B cell (primary cell): ENCODE measurements at regions not wholly inside any gene's neighbourhood (a gene's known extent, or its start where the extent isn't known, plus 50 kb on each side); places are given as distances from the start of the nearest gene placed in this dataset.

Experiments
- ATAC-seq: fragments of 200-7000 bp; cut with Tn5 transposase; one replicate; pipeline ENCODE4 v1.10.0; 2021; ENCODE audit warnings: low read depth, mild to moderate bottlenecking, moderate number of reproducible peaks, moderate library complexity
- CTCF ChIA-PET: fragments of 350-600 bp; sonication (Branson Sonifier 250); formaldehyde crosslinking; loops from one replicate; lab custom pipeline; 2021; ENCODE audit warnings: antibody characterized with exemption, inconsistent platforms; lab: Charles Lee
- POLR2A ChIA-PET: fragments of 350-600 bp; sonication (Branson Sonifier 250); formaldehyde crosslinking; loops from one replicate; lab custom pipeline; 2021; ENCODE audit warnings: antibody characterized with exemption; lab: Charles Lee
- DNase-seq: peaks from one replicate; pipeline ENCODE4 v3.0.0; 2013
- H2AFZ ChIP-seq: 2 replicates; pipeline ENCODE4 v1.6.1; 2012; ENCODE audit warnings: mild to moderate bottlenecking, low read depth, low read length; ENCODE audit not compliant: insufficient read depth, poor library complexity, severe bottlenecking
- H3K27ac ChIP-seq, 2 donors: 1 replicate in 1 of 2; 2 replicates in 1 of 2; pipeline ENCODE4 v1.5.1; 2012 to 2013; ENCODE audit warnings: low read length in 2 of 2, mild to moderate bottlenecking in 2 of 2, moderate library complexity in 1 of 2
- H3K27me3 ChIP-seq, 4 experiments: fragments of 200-600 bp in 1 of 4; sonication (generic) in 1 of 4; replicated peaks in 1 of 4; 1 replicate in 2 of 4; 2 replicates in 2 of 4; pipeline versions ENCODE4 v1.6.1 to v1.7.0; 2013 to 2016; ENCODE audit warnings: low read length in 3 of 4, mild to moderate bottlenecking in 2 of 4, mixed read lengths in 1 of 4, moderate library complexity in 1 of 4; ENCODE audit not compliant: insufficient read depth in 4 of 4, control insufficient read depth in 3 of 4; ENCODE audit errors: control extremely low read depth in 1 of 4
- H3K36me3 ChIP-seq, 2 experiments: replicated peaks in 1 of 2; 1 replicate in 1 of 2; 2 replicates in 1 of 2; pipeline versions ENCODE4 v1.6.1 to v1.7.1; 2013; ENCODE audit warnings: low read length in 1 of 2; ENCODE audit not compliant: insufficient read depth in 2 of 2, control insufficient read depth in 1 of 2; ENCODE audit errors: control extremely low read depth in 1 of 2, extremely low read depth in 1 of 2
- H3K4me1 ChIP-seq, 2 donors: fragments of 200-600 bp in 1 of 2; sonication (generic) in 1 of 2; 1 replicate in 1 of 2; 2 replicates in 1 of 2; pipeline versions ENCODE4 v1.5.1 to v1.6.1; 2013 to 2017; ENCODE audit warnings: low read length in 2 of 2; ENCODE audit not compliant: control insufficient read depth in 2 of 2, insufficient read depth in 2 of 2
- H3K4me2 ChIP-seq: replicated peaks from 2 replicates; pipeline ENCODE3; 2012; ENCODE audit warnings: mild to moderate bottlenecking, low read depth, low read length; ENCODE audit not compliant: poor library complexity, severe bottlenecking
- H3K4me3 ChIP-seq, 5 experiments: fragments of 200-600 bp in 1 of 5; sonication (generic) in 1 of 5; 1 replicate in 3 of 5; 2 replicates in 2 of 5; pipeline versions ENCODE4 v1.5.1 to v1.7.0; 2011 to 2016; ENCODE audit warnings: low read length in 4 of 5, mild to moderate bottlenecking in 4 of 5, low read depth in 2 of 5, control low read depth in 1 of 5, moderate library complexity in 1 of 5; ENCODE audit not compliant: insufficient read depth in 1 of 5; ENCODE audit errors: control extremely low read depth in 1 of 5, extremely low read depth in 1 of 5
- H3K79me2 ChIP-seq: fragments of 200-600 bp; sonication (generic); one replicate; pipeline ENCODE4 v1.6.0; 2016; ENCODE audit warnings: low read length; ENCODE audit not compliant: control insufficient read depth, insufficient read depth
- H3K9ac ChIP-seq: fragments of 200-600 bp; sonication (generic); 2 replicates; pipeline ENCODE4 v1.6.1; 2017; ENCODE audit warnings: mild to moderate bottlenecking, low read length, moderate library complexity
- H3K9me3 ChIP-seq, 3 donors: one replicate each; pipeline versions ENCODE4 v1.6.1 to v1.7.1; 2013; ENCODE audit warnings: low read length in 2 of 3; ENCODE audit not compliant: control insufficient read depth in 2 of 3, insufficient read depth in 1 of 3; ENCODE audit errors: control extremely low read depth in 1 of 3
- H4K20me1 ChIP-seq: 2 replicates; pipeline ENCODE4 v1.6.0; 2012; ENCODE audit warnings: mild to moderate bottlenecking, low read length; ENCODE audit not compliant: insufficient read depth, control insufficient read depth, poor library complexity, severe bottlenecking
- H3K27ac Mint-ChIP-seq: one replicate; pipeline ENCODE4 v1.8.0; 2021; ENCODE audit warnings: mixed read lengths
- H3K27me3 Mint-ChIP-seq: one replicate; pipeline ENCODE4 v1.8.0; 2021; ENCODE audit warnings: mixed read lengths
- H3K4me1 Mint-ChIP-seq: one replicate; pipeline ENCODE4 v1.8.0; 2021; ENCODE audit warnings: mixed read lengths
- H3K4me3 Mint-ChIP-seq: one replicate; pipeline ENCODE4 v1.8.0; 2021; ENCODE audit warnings: mixed read lengths
- H3K9me3 Mint-ChIP-seq: one replicate; pipeline ENCODE4 v1.8.0; 2022; ENCODE audit warnings: mixed read lengths; ENCODE audit not compliant: insufficient read depth
- CTCF ChIP-seq: fragments of 200-600 bp; IDR thresholded peaks from one replicate; pipeline ENCODE4 v1.8.0; 2022; ENCODE audit warnings: antibody characterized with exemption, mild to moderate bottlenecking
- EZH2 ChIP-seq: IDR thresholded peaks from 2 replicates; pipeline ENCODE4 v1.6.1; 2012; ENCODE audit warnings: borderline replicate concordance, low read depth, mild to moderate bottlenecking, moderate library complexity, low read length; ENCODE audit not compliant: insufficient read depth, poor library complexity, severe bottlenecking
- WGBS: methylation state at CpG from one replicate; pipeline ENCODE4 v1.1.5; 2013; ENCODE audit warnings: missing lambda C conversion rate; ENCODE audit not compliant: insufficient coverage; 5-methylcytosine and 5-hydroxymethylcytosine counted together
- intact Hi-C: fragments of 100-400 bp; cut with micrococcal nuclease; formaldehyde crosslinking; loops from one replicate; pipeline ENCODE4 v1.10.0; 2022

GRCh38 chr6:141990840-141991239 lies 141.9 kb upstream of the GJE1 start:
- H2AFZ ChIP-seq, result no peak overlapping the region
- H4K20me1 ChIP-seq, result no peaks in the 10 kb centered on the region
- H3K4me1 Mint-ChIP-seq, result no peaks in the 10 kb centered on the region
- no peak overlapping the region for H3K27ac ChIP-seq
- H3K27me3 ChIP-seq, result no peaks in the 10 kb centered on the region
- no peak overlapping the region for H3K27ac Mint-ChIP-seq
- no peak overlapping the region for H3K9ac ChIP-seq
- POLR2A ChIA-PET, result no interaction called here
- no peak overlapping the region for H3K4me3 ChIP-seq
- no peaks in the 10 kb centered on the region for H3K4me1 ChIP-seq
- no peak overlapping the region for H3K4me2 ChIP-seq
- H3K27me3 Mint-ChIP-seq, result no peaks in the 10 kb centered on the region
- DNase-seq (no peak), ATAC-seq (no peak)
- no peaks in the 10 kb centered on the region for H3K79me2 ChIP-seq
- no peaks in the 10 kb centered on the region for H3K36me3 ChIP-seq
- CTCF ChIA-PET, result no interaction called here
- WGBS, result no CpG with 5 or more reads among the region's 1 CpG
- peaks cover 3% of the 10 kb centered on the region for H3K9me3 Mint-ChIP-seq
- H3K9me3 ChIP-seq, result peaks cover 0 to 13% (median 0%) of the 10 kb centered on the region in 3 donors
- H3K4me3 Mint-ChIP-seq, result no peak overlapping the region
- intact Hi-C loops, result no loop called here
- no peak for TF ChIP-seq EZH2
- TF ChIP-seq CTCF, result no peak

GRCh38 chr6:141989706-141989959 lies 143.1 kb upstream of the GJE1 start:
- Histone ChIP-seq H2AFZ (no peak overlapping the region), H3K4me3 (no peak overlapping the region), H3K36me3 (no peaks in the 10 kb centered on the region), H3K27ac (no peak overlapping the region), H3K9ac (no peak overlapping the region), H3K27me3 (no peaks in the 10 kb centered on the region), H3K9me3 (peaks cover 0 to 5% (median 0%) of the 10 kb centered on the region in 3 donors), H3K4me2 (no peak overlapping the region), H3K4me1 (no peaks in the 10 kb centered on the region), H4K20me1 (no peaks in the 10 kb centered on the region), H3K79me2 (no peaks in the 10 kb centered on the region)
- Mint-ChIP-seq H3K9me3 (no peaks in the 10 kb centered on the region), H3K4me1 (no peaks in the 10 kb centered on the region), H3K4me3 (no peak overlapping the region), H3K27ac (no peak overlapping the region), H3K27me3 (no peaks in the 10 kb centered on the region)
- CTCF ChIA-PET, result no interaction called here
- POLR2A ChIA-PET, result no interaction called here
- DNase-seq, result no peak
- intact Hi-C loops, result no loop called here
- ATAC-seq, result no peak
- TF ChIP-seq EZH2, result no peak
- TF ChIP-seq CTCF, result no peak
- no CpG with 5 or more reads among the region's 1 CpG for WGBS
